Fibroblast of lung (primary cell): ENCODE measurements at regions not wholly inside any gene's neighbourhood (a gene's known extent, or its start where the extent isn't known, plus 50 kb on each side); places are given as distances from the start of the nearest gene placed in this dataset.

Source experiments
- CTCF ChIP-seq, 2 donors: IDR thresholded peaks in 1 of 2; conservative IDR thresholded peaks in 1 of 2; 1 replicate in 1 of 2; 2 replicates in 1 of 2; pipeline ENCODE4 v1.5.1; 2011 to 2012; ENCODE audit warnings: low read length in 2 of 2, control low read depth in 1 of 2, inconsistent platforms in 1 of 2, low read depth in 1 of 2, mild to moderate bottlenecking in 1 of 2
- EZH2 ChIP-seq: IDR thresholded peaks from 2 replicates; pipeline ENCODE4 v1.5.1; 2012; ENCODE audit warnings: low read length, control low read depth, mild to moderate bottlenecking; ENCODE audit errors: missing control alignments

DNA sequence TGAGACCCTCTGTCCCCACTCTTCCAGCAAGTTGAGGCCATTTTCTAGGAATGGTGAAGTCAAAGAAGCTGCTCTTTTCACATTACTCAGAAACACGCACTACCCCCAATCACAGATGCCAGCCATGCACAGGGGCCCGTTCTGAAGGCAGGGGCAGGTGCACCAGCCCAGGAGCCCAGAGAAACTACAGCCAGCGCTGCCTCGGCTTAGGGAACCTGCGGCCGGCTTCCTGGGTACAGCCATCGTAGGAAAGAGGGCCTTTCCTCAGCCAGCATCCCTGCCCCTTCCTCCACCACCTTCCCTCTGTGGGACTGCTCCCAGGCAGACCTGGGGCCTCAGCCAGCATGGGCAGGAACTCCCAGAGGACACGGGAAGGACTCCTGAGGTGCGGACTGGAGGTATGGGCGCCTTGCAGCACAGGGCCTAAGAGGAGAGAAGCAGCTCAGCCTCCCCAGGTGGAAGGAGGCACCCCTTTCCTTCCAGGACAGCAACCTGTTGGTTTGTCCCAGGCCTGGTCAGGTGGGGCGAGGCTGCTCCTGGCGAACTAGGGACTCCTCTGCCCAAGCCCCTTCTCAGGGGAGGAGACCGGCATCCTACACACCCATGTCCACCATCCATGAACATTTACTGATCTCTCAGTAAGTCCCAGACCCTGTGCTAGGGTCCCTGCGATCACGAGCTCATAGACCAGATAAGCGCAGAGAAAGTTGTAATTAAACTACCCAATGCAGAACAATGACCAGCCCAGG, 99.0 kb upstream of the ID2 start:
- no peak for TF ChIP-seq CTCF (conservative IDR thresholded peaks at IDR 0.05 in 1 of 2, IDR thresholded peaks at IDR 0.05 in 1 of 2; ENCODE audit: low read depth in 1 of 2, low read length in 2 of 2)
- no peak for TF ChIP-seq EZH2
